Fibroblast of skin of left quadriceps (primary cell): ENCODE measurements at regions not wholly inside any gene's neighbourhood (a gene's known extent, or its start where the extent isn't known, plus 50 kb on each side); places are given as distances from the start of the nearest gene placed in this dataset.

Experiments used
- DNase-seq, 2 experiments: peaks; one replicate each; pipeline ENCODE4 v3.0.0-alpha.2; 2013; ENCODE audit warnings: low read depth in 2 of 2

DNA sequence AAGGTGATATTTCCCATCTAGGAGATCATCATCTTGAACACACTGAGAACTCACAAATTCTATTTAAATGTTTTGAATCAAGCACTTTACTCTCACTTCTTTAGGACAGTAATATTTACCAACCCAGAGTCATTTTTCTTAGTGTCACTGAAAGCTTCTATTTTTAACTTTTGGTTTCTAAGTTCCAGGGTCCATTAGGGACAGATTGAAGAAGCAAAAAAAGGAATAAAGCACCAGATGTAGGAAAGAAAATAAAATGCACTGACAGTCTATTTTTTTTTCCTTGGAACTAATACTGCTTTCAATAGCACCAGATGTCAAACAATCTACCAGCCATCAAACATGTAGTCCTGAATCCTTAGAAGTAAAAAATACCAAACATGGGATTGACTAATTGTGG, 526.7 kb upstream of the LRRN3 start:
- DNase-seq: no peak

DNA sequence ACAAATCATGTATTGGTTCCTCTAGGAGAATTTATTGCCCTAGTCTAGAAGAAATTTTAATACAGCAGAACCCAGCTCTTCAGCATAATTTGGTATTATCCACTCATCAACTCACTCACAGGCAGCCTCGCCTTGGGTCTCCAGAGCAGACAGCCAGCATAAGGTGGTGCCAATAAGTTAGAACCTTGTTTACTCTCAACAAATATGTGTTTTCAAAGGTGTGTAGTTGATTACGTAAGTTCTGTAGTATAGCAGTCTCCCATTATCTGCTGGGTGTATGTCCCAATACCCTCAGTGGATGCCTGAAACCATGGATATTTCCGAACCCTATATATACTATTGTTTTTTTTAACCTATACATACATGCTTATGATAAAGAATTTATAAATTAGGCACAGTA, 522.5 kb upstream of the LRRN3 start:
- DNase-seq: no peak

DNA sequence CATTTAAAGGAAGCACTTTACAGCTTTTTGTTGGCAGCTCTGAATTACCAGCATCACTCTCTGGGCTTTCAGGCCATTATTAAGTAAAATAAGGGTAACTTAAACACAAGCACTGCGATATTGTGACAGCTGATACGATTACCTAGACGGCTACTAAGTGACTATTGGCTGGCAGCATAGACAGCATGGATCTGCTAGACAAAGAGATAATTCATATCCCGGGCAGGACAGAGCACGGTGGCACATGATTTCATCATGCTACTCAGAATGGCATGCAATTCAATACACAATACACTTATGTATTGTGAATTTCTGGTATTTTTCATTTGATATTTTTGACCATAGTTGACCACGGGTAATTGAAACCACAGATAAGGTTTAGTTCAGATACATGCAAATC, 522.0 kb upstream of the LRRN3 start:
- DNase-seq: no peak

DNA sequence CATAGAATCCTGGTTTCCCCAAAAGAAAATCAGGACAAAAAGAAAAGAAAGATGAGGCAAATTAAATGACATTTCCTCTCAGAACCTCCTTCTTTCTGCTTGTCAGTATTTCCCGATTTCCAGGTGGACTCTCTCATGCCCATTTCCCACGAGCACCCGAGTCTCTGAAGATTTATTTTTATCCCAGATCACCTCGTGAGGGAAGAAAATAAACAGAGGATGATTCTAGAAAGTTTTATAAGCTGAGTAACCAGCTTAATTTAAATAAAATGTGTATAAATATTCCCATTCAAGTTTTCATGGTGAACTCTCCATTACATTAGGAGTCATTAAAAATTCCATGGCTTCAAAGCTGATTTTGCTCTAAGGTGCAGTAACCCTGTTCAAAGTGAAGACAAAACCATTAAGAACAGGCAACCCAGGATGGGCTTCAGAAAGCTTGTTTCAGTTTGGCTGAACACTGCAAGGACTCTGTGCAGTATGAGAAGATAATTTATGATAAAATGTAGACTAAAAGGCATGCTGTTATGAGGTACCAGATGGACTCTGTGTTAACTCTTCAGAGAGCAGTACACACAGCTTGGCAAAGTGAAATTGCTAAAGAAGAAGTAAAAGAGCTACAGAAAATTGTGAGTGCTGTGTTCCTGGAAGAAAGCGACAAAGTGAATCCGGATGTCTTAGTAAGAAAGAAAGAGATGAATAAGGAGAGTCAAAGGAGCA, 521.3 kb upstream of the LRRN3 start:
- no peak for DNase-seq

GRCh38 chr7:110573862-110574528, 516.9 kb upstream of the LRRN3 start:
- DNase-seq: peak; percentile 14 to 20

DNA sequence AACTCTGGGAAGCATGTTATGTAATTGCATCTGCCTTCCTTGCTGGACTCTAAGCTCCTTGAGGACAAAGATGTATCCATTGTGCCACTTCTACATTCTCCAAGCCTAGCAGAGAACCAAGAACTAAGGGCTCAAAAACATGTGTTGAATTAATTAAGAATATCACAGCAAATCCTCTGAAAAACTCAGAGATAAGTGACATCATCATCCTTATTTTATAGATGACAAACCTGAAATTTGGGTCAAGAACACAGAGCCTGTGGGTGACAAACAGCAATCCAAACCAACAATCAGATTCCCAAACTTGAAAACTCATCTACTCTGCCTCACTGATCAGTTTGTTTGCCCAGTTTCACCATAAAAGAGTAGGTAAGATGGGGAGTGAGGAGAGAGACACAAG, 503.6 kb upstream of the LRRN3 start:
- no peak for DNase-seq

DNA sequence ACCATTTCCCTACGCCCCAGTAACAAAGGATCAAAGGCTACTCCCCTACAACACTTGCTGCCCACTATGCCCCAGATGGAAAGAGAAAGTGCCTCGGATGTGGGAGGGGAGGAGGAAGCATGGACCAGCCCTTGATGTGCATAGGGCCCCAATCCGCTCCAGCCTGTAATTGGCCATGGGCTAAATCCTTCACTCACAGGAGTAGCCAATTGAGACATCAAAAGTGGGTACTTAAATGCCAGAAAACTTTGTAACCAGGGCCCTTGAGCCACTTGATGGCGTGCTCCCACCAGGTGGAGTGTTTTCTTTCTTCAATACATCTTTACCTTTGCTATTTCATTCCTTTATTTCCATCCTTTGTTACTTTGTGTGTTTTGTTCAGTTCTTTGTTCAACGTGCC, 500.5 kb upstream of the LRRN3 start:
- DNase-seq: no peak

GRCh38 chr7:110591341-110591740, 499.6 kb upstream of the LRRN3 start:
- no peak for DNase-seq

- no peak for DNase-seq
These were observed 498.4 kb upstream of the LRRN3 start for GRCh38 chr7:110592557-110592956.

GRCh38 chr7:110593355-110593754, 497.6 kb upstream of the LRRN3 start:
- DNase-seq: no peak

- no peak for DNase-seq
These were observed 495.2 kb upstream of the LRRN3 start for GRCh38 chr7:110595694-110596093.

- no peak for DNase-seq
These were observed 490.0 kb upstream of the LRRN3 start for GRCh38 chr7:110600956-110601355.

DNA sequence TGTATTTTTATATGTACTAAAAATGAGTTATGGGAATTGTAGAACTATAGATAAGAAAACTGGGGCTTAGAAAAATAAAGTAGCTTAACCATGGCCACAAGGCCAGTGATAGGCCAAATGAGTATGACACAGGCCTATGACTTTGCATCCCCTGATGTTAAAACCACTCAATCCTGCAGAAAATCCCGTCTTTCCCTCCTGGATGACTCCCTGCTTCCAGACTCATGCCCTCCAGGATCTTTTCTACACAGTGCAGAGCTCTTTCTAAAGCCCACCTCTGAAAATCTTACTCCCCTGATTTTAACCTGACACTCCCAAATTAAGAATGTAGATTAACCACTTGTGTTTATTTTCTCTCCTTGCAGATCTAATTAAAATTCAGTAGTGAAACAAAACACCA, 489.2 kb upstream of the LRRN3 start:
- DNase-seq: no peak

- DNase-seq: no peak
These were observed 486.7 kb upstream of the LRRN3 start for GRCh38 chr7:110604206-110604605.

DNA sequence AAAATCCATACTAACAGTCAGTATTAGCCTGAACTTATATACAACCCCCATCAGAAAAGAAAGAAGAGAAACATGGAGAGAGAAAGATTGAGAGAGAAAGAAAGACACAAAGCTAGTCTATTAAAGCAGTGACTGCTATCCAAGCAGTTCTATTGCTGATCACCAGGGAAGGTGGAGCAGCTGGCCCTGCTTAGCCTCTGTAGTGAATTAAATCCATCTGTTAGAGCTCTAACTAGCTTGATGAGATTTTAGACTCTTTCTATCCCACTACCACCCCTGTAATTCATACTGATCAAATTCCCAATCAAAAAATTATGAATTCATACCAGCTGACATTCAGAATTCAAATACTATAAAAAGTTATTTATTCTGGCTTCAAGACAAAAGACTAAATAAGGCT, 486.0 kb upstream of the LRRN3 start:
- no peak for DNase-seq

- DNase-seq: no peak
These were observed 483.7 kb upstream of the LRRN3 start for GRCh38 chr7:110607050-110607857.

DNA sequence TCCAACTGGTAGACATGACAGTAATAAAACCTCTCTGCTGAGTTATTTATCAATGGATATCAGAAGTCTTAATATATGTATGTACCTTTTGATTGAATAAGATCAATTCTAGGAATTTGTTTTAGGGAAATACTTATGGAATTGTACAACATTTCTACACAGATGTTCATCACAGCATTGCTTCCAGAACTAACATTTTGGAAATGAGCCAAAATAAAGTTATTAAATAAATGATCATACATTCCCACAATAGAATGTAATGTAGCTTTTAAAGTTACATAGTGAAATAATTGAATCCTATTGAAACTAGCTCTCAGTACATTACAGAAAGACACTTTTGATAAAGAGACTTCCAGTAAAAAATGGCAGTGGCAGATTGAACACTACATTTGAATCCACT, 481.6 kb upstream of the LRRN3 start:
- DNase-seq: no peak

- no peak for DNase-seq
These were observed 478.2 kb upstream of the LRRN3 start for GRCh38 chr7:110612680-110613079.
